GM18511 (cell line): ENCODE measurements at regions not wholly inside any gene's neighbourhood (a gene's known extent, or its start where the extent isn't known, plus 50 kb on each side); places are given as distances from the start of the nearest gene placed in this dataset.
"Not testable (repeated sequence)": the region's sequence is repeated elsewhere in the genome, so short reads cannot be mapped to it uniquely, and the experiment has no call there.

Experiments
- ATAC-seq: cut with Tn5 transposase; IDR thresholded peaks from one replicate; pipeline ENCODE4 v1.9.1; 2021; ENCODE audit warnings: mild to moderate bottlenecking, moderate library complexity; ENCODE audit not compliant: unreplicated experiment

DNA sequence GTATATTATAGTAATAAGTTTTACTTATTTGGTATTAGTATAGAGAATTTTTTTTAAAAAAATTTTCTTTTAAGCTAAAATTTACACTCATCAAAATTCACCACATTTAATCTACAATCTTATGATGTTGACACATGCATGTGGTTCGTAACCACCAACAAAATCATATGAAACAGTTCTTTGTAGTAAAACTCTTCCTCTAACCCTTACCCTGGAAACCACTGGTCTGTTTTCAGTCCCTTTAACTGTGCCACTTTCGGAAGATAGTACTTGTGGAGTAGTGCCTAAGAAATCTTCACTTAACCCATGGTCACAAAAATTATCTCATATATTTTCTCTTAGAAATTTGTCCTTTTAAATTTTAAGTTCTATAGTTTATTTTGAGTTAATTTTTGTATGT, 1498.8 kb downstream of the MAT2B start:
- no peak for ATAC-seq

- no peak for ATAC-seq
These were observed 1509.0 kb downstream of the MAT2B start for GRCh38 chr5:165014439-165014838.

DNA sequence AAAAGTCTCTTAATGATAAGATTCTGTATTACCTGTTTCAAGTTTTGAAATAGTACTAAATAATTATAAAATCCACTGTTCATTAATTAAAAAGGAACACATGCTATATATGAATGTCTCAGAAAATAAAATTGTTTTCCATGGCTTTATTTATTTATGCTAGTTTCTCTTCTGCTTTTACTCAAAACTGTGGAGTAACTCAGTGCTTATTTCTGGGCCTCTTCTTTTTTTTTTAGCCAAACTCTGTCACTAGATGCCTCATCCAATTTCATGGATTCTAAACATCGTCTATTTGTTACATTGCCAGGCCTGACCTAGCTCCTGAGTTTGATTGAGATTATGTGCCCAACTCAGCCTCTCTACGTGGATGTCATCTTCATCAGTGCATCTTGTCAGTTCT, 1509.7 kb downstream of the MAT2B start:
- no peak for ATAC-seq

GRCh38 chr5:165015547-165015946, 1510.1 kb downstream of the MAT2B start:
- ATAC-seq = no peak

DNA sequence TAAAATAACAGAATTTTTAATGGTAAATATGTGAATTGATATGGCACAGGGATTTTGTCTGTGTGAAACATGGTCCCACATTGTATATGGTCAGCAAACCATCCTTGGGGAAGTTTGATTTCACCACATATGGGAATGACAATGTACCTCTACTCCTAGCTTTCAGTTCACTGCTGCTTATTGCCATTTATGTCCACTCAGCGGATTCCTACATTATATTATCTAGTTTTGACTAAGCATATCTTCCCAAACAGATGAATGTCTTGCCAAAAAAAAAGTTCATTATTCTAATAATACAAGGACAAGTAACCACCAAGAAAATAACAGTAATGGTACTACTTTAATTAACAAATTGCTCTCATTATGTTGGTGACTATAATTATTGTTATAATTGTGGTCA, 1521.6 kb downstream of the MAT2B start:
- ATAC-seq = no peak

GRCh38 chr5:165028356-165028755, 1522.9 kb downstream of the MAT2B start:
- no peak for ATAC-seq

DNA sequence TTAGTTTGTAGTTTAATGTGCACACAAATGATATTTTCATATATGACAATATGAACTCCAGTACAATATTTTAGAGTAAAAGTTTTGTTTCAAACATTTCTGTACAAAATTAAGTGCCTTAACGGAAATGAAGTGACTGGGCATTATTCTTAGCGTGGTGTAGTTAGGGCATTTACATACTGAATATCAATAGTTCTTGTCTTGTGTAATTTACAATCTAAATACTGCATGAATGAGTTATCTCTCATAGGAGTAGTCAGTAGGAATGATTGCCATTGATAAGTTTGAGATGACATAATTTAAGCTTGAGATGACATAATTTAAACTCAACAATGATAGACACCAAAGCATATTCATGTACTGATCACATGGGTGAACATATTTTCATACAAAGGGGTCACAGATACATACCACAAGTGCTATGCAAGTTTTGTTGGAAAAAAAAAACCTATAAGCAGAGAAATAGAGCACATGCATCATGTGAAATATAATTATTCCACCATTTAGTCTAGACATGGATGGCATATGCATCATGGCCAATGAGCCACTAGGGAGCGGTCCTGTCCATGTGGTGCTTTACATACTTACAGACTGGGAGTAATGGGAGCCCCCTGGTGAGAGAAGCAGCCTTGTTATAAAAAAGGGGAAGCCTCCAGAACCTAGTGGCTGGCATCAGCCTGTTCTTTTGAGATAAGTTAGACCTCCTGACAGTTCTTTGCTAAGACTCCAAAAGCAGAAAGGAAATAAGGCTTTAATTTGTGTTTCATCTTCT, 1523.9 kb downstream of the MAT2B start:
- peak; percentile 70 for ATAC-seq

GRCh38 chr5:165030971-165031370, 1525.6 kb downstream of the MAT2B start:
- no peak for ATAC-seq

- ATAC-seq = no peak
These were observed 1526.0 kb downstream of the MAT2B start for GRCh38 chr5:165031371-165031770.

DNA sequence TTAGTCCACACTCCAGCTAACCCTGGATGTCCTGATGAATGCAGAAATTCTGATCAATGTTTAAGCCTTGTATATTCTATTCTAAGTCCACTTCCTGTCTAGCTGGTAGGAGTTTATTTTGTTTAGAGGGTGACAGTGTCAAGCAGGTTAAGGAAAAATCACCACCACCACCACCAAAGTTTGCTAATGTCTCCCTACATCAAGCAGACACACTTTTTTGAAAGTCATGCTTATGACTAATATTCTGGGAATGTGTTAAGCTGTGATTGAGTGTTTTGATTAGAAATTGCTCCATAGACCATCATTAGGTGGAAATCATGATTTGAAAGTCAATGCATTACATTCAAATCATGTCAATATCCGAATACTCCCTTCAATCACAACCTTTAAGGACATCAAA, 1530.1 kb downstream of the MAT2B start:
- no peak for ATAC-seq

GRCh38 chr5:165039748-165040147, 1534.3 kb downstream of the MAT2B start:
- ATAC-seq = no peak

- not testable (repeated sequence) for ATAC-seq
These were observed 1540.5 kb downstream of the MAT2B start for GRCh38 chr5:165045941-165046340.

- no peak for ATAC-seq
These were observed 1550.1 kb downstream of the MAT2B start for GRCh38 chr5:165055476-165055875.

DNA sequence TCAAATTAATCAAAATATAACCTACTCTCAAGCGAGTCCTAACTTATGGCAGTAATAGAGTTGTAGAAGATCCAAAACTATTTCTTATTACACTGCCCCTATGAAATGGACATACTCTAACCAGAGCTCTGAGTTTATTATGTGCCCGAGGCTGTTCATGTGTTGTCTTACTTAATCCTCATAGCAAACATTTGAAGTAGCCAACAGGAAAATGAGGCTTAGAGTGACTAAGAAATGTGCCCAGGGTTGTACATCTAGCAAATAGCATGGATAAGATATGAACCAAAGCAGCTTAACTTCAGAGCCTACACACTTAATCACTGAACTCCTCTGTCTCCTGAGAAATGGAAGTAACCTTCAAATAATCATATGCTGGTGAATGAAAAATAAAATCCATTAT, 1551.7 kb downstream of the MAT2B start:
- ATAC-seq = no peak

DNA sequence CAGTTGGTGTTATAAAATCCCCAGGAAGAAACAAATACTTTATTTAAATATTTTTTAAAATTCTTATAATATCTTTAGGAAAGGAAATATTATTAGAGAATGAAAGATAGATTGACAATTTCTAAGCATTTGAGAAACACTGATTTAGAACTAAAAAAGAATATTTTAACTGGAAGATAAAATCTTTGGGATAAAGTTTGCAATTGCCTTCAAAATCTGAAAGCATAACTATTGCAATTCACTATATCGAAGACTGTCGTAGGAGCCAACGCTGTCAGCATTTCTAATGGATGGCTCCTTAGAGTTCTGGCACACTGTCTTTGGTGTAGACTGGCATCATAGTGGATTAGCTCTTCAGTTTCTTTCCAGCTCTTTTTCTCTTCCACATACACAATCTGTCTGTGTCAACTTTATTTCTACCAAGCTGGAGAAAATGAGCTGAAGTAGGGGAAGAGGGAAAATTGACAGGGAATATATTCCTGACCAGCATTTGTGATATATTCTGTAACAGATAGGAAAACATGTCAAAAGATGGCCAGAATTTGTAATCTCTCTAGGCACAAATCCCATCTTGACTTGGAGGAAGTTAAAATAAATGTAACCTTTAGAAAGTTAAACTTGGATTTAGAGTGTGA, 1561.4 kb downstream of the MAT2B start:
- no peak for ATAC-seq

GRCh38 chr5:165076686-165077085, 1571.3 kb downstream of the MAT2B start:
- no peak for ATAC-seq

GRCh38 chr5:165079389-165079788, 1574.0 kb downstream of the MAT2B start:
- ATAC-seq = no peak

- no peak for ATAC-seq
These were observed 1578.0 kb downstream of the MAT2B start for GRCh38 chr5:165083394-165083793.

DNA sequence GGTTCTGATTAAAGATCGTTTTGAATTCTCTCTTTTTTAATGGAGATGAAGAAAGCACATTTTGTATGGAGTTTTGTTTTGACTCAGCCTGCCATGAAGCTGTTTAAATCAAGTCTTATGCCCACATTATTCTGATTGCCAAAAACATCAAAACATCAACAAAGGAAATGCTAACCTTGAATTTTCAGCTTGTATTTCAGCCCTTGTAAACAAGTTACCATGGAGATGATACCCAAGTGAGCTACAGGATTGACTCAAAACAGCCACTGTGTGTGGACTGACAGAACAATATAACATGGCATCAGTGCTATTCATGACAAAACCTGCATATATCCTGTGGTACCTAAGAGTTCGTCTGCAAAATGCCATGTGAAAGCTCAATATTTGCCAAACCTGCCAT, 1581.0 kb downstream of the MAT2B start:
- no peak for ATAC-seq

DNA sequence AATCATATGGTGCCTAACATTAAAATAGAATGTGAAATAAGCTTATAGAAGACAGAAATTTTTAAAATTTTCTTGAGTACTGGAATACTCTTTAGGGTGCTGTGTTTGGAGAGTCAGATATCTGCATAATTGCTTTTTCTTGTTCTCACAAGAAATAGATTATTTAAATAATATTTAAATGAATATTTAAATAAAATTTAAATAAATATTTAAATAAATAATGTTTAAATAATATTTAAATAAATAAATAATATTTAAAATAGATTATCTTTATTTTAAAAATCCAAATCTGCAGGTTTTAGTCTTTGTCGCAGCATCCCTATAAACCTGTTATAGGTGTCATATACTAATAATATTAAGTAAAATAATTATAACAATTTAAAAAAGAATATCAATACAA, 1589.4 kb downstream of the MAT2B start:
- ATAC-seq = no peak

DNA sequence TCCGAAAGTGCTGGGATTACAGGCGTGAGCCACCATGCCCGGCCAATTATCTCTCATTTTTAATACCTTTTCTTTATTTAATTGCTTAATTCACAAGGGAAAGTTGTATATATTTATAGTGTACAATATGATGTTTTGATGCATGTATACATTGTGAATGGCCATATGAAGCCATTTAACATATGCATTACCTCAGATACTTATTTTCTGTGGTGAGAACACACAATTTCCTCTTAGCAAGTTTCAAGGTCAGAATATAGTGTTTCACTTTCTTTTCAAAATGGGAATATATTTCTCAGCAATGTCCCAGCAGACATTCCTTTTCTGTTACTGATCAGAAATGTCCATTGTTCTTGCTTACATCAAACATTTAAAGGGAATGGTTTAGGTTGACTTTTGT, 1596.3 kb downstream of the MAT2B start:
- ATAC-seq = no peak

- no peak for ATAC-seq
These were observed 1599.2 kb downstream of the MAT2B start for GRCh38 chr5:165104611-165105010.

DNA sequence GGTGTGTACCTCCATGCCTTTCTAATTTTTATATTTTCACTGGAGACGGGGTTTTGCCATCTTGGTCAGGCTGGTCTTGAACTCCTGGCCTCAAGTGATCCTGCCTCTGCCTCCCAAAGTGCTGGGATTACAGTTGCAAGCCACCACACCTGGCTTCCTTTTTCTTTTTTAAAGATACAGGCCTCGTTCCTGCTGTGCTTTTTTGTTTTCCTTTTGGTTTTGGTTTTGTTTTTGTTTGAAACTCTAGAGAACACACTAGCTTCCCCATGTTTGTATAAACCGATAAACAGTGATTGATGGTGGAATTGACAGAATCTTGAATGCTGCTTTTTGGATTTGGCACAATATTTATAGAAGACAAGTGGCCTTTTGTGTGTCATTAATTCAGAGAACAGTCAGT, 1603.4 kb downstream of the MAT2B start:
- ATAC-seq = peak; percentile 49
